ENCODE measurements at regions not wholly inside any gene's neighbourhood (a gene's known extent, or its start where the extent isn't known, plus 50 kb on each side); places are given as distances from the start of the nearest gene placed in this dataset.
"Not testable (repeated sequence)": the region's sequence is repeated elsewhere in the genome, so short reads cannot be mapped to it uniquely, and the experiment has no call there.

DNA sequence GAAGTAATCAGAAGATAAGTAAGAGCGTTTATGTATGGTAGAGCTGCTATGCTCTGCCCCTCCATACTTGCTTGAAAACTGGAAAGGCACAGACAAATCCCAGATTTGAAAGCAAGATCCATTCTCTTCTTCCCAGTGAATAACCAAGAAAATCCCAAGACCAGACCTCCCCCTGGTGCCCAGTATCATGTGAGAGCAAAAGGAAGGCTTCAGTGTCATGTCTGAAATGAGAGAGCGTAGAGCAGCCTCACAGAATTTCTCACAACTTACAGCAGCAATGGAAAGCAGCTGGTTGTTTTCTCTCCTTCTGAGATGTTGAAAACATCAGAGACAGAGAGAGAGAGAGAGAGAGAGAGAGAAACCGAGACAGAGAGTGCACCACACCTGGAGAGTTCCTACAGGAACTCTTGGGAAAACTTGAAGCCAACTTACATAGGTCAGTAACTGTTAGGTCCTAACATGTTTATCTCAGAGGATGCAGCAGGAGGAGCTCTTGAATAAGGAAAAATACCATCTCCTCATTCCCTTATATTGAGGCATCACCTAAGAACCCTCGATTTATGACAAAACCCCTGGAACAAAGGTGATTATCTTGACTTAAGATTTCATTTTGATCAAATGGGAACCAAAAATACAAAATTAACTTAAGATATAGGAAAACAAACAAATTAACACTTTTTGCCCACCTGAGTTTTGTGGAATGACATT lies 273.3 kb downstream of the NSUN3 start:
- DNase-seq = peak; percentile 46

DNA sequence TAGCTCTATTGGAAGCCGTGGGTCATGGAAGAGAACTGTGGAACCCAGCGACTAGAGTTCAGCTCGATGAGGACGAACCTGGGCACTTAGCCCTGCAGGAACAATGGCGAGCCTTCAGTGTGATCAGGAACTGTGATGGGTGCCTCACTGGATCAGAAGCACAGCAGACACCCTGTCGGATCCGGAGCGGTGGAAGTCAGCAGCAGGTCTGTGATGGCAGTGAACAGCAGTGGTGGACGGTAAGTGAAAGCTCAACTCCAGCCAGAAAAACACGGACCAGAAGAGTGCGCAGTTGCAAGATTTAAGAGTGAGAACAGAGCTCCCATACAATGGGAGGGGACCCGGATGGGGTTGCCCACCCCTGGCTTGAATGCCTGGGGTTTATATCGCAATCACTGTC lies 282.2 kb downstream of the NSUN3 start:
- no peak for DNase-seq

DNA sequence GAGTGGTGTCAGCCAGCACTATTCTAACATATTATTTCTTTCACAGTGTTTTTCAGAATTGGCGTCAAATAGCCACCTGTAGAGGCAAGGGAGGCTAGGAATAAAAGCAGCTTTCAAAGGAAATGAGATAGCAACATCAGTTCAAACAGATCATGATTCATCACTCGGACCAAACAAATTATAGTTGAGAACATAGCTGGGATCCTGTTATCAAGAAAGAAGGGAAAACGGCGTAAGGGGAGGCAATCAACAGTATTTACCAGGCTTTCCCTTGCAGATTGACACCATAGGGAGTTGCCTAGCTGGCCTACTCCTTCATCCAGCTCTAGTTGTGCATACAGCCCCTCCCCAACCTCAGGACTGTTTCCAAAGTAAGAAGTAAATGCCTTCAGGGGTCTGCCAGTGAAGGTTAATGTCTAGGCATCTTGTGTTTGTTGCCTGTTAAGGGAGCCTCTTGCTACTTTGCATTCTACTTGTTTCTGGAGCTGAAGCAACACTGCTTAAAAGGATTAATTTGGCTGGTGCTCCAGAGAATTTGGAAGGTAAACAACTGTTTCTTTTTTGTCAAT lies 286.5 kb downstream of the NSUN3 start:
- DNase-seq = no peak

DNA sequence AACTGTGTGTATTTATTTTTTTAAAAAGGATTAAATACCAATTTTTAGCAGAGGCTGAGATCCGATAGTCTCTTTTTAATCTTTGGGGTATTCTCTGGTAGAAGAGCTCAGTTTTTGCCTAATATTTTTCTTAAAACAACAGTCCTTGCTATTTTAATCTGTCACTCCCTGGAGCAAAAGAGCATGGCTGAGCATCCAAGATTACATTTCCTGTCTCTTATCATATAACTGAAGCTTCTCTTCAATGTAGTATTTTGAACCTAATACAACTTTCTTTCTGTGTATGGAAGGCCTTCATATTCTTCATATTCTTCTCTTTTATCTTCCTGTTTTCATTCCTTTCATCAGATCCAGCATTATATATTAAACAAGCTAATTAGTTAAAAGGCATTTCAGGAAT lies 293.7 kb downstream of the NSUN3 start:
- DNase-seq = peak; percentile 51

DNA sequence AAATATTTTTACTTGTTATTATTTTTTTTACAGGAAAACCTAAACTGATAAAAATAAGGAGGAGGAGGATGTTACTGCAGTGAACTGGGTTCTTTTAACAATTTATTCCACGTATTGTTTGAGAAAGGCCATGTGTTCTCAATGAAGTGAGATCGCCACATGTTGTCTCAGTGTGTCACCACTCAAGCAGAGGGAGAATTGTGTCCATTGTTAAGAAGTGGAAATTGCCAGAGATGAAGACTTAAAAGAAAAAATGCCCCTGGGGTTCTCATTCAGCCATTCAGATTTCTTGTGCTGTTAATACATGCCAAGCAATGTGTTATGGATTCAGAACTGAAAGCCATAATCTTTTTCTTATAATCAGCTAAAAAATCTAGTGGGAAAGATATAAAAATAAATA lies 297.1 kb downstream of the NSUN3 start:
- no peak for DNase-seq

DNA sequence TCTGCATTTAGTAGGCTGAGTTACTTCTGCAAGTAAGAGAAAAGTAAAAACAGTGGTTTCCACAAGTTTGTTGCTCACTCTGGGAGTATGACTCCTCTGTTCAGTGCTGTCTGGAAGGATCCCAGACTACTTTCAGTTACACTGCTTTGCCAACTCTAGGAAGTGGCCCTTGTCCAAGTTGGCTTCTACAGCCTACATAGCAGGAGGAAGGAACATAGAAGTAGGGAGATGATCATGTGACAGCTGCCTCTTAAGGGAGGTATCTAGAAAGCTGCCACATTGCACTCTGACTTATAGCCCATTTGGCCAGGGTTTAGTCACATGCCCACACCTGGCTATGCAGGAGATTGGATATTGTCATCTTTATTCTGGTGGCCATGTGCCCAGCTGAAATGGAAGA lies 298.1 kb downstream of the NSUN3 start:
- DNase-seq = no peak

DNA sequence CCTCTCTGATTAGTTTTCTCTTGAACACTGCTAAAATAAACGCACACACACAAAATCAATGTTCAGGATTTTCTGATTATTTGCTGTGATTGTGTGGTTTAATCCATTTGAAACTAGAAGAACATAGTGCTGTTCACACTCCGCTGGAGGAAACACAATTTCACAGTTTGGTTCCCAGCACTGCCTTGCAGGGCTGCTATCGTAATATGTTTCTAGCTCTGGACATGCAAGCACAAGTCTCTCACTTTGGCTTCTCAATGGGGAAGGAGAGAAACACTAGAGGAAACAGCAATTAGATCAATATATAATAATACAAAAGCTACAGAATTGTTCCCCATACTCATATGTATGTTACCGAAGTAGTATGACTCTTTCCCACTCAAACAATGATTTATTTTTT lies 299.5 kb downstream of the NSUN3 start:
- no peak for DNase-seq

DNA sequence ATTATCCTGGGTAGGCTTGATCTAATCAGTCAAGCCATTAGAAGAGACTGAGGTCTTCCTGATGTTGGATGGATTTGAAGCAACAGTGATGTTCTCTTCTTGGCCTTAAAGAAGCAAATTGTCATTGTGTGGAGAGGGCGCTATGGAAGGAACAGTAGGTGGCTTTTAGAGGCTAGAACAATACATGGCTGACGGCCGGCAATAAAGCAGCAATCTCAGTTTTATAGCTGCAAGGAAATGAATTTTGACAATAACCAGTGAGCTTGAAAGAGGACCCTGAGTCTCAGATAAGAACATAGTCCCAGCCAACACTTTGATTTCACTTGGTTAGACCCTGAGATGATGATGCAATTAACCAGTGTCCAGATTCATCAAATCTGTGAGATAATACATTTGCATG lies 302.1 kb downstream of the NSUN3 start:
- no peak for DNase-seq

DNA sequence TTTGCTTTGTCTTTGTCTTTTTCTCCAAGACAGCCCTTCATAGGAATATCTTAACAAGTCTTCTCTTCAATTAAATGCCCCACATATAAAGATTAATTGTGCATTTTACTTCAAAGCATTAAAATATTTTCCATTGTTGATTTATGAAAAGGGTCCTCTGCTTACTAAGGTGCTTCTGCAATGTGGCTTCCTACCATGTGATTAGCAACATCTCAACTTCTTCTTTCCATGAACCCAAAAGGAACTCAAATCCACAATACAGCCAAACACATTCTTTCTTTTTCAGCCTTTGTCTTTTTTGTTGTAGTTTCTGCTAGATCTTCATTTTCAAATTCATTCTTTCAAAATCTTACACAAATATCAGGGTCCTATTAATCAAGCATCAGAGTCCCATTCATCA lies 309.2 kb downstream of the NSUN3 start:
- DNase-seq = peak; percentile 17

DNA sequence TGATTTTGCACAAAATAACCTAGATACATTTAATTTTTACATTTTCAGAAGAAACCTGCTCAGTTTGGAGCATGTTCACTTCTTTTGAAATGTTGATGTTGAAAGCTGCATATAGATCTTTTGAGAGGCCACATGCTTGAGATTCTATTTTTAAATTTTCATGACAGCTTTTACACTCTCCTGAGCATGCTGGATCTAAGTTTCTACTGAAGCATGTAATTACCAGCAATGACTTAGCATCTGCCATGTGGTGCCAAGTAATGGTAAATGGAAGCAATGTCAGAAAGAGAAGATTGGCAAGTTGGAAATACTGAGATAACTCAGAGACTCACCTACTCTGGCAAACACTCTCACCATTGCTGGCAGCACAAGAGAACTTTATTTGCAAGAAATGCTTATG lies 310.6 kb downstream of the NSUN3 start:
- no peak for DNase-seq

DNA sequence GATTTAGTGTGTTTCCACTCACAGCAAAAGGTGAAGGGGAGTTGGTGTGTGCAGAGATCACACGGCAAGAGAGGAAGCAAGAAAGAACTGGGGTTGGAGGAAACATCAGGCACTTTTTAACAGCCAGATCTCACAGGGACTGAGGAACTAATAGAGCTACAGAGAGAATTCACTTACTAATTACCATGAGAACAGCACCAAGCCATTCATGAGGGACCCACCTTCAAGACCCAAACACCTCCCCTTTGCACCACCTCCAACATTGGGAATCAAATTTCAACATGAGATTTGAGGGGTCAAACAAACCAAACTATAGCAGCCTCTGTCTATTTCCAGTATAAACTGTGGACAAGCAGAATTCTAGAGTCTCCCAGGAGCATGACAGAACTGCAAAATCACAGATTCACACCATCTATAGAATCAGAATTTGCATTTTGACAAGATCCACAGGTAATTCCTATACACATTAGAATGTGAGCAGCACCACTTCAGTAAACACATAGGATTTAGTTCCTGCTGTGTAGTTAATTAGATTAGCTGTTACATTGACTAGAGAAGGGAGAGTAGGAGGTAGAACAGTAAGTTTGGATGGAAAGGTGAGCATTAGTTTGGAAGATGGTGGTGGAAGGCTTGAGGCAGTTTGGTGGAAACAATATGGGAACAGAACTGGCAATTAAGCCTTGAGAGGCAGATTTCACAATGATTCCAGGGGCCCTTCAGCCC lies 311.7 kb downstream of the NSUN3 start:
- no peak for DNase-seq

DNA sequence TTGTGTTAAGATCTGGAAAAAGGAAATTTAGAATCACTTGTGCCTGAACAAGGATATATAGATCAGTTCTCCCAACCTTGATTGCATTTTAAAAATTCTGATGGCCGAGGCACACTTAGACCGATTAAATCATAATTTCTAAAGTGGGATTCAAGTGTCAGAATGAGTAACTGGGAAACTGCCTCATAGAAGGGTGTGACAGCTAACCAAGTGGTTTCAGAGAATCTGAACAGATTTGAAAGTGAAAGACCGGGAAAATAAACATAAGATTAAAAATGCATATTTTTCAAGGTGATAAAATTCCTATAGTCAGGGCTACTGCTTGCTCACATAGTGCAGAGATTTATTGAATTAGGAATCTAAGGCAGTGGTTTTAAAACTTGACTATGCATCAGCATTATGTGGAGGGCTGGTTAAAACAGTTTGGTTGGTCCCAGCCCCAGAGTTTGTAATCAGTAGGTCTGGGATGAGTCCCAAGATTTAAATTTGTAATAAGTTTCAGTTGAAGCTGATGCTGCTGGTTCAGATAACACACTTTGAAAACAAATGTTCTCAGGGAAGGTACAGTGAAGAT lies 314.3 kb downstream of the NSUN3 start:
- not testable (repeated sequence) for DNase-seq

DNA sequence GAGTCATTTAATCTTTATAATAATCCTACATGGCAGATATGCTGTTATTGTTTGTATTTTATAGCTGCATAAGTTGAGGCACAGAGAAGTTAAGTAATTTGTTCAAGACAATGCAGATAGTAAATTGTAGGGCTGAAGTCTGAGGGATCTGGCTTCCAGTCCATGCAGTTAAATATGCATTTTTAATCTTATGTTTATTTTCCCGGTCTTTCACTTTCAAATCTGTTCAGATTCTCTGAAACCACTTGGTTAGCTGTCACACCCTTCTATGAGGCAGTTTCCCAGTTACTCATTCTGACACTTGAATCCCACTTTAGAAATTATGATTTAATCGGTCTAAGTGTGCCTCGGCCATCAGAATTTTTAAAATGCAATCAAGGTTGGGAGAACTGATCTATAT lies 315.0 kb downstream of the NSUN3 start:
- DNase-seq = not testable (repeated sequence)

DNA sequence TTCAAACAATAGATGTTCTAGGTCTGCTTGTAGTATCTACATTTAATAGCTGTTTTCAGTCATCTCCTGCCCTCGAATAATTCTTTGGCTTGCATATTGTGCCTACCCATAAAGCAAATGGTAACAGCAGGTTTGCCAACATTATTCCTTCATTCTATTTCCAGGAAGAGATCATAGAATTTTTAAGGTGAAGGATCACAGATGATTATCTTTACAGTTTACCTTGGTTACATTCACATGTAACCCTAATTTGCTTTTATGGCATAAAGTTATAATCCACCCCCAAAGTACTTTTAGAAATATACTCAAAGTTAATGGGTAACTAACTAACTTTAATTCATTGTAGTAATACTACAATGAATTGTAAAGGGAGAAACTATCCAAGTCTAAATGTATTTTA lies 315.5 kb downstream of the NSUN3 start:
- DNase-seq = no peak

DNA sequence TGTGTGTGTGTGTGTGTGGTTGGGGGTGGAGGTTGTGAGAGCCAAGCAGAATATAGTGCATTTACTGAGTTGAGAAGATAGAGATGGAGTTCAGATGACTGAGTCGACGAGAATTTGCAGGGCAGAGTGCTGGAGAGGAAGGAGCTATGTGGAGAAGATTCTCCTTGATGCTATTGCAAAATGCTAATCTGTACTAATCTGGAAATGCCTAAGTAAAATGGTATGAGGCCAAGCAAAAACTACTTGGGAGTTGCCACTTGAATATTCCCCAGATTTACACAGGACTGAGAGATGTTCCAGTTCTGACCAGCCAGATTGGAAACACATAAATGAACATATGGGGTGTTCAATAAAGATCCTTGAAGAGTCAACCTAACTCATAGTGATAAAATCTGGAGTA lies 316.4 kb downstream of the NSUN3 start:
- no peak for DNase-seq

DNA sequence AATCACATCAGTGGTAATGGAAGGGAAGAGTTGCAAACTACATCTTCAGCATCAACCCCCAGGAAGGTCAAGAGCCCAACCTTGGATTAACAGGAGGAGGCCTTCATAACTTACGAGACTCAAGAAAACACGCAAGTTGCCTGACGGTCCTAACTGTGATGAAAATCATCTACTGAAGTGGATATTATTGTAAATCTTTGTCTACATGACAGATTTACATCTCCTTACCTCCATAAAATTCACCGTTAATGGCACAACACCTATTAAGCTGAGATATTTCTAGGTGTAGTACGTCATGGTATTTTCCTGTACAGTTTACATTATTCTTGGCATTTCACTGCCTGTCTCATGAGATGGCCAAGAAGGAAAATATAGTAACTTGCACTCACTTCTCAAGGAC lies 332.0 kb downstream of the NSUN3 start:
- no peak for DNase-seq

DNA sequence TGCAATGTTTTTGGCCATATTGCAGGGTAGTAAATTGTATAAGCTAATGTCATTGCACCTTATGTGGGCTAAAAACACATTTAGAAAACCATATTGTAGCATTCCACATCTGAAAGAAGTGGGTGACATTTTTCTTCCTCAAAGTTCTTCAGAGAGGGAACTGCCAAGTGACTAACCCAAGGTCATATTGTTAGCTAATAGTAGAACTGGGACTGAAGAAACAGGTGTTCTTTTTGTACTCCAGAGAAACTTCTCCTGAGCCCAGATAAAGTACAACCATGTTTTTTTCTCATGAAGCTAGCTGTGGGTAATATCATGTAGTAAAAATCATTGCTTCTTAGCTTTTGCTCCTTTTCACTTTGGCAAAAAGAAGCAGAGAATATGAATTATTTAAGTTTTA lies 333.0 kb downstream of the NSUN3 start:
- no peak for DNase-seq

DNA sequence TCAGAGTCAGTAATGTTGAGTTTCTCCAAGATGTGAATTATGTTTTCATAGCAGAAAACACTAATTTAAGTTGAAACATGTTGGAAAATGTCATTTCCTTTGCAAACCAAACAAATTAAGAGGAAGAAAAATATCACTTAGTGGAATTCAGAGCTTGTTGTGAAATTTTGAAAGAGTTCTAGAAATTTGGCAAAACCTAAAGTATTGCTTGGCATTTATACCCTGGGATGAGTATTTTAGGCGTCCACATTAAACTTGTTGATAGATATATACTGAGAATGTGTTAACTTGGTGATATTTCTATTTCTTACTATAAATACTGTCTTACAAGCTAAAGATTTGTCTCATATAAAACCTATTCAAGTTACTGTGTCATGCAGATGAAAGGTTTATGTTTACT lies 335.2 kb downstream of the NSUN3 start:
- no peak for DNase-seq

DNA sequence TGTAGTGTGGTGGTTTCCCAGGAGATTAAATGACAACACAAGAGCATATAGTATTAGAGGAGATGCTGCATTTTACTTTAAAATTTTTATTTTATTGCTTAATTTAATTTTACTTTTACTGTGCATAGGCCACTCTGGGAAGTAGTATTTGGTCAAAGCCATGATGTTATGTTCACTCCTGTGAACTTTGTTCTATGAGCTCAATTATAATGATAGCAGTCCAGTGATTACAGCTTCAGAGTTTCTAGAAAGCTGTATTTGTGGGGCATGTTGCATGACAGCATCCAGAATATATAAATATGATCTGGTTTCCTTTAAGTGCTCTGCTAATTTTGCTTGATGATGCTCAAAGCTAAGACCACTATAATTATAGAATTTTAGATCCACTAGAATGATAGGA lies 338.6 kb downstream of the NSUN3 start:
- DNase-seq = no peak

DNA sequence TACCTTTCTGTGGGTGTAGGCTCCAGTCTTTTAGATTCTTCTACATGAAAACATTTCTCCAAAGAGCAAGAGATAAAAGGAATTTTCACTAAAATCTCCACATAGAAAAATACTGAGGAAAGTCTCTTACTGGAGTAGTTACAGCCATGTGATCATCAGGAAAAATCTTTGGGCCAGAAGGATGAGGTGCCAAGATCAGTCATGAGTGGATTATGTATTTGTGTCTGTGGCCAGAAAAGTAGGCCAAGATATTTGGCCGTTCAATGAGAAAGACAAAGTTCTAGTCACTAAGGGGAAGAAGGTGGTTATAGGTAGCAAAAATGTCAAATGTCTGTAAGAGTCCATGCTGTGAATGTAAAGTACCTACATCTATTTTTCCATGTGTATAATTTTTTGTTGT lies 339.3 kb downstream of the NSUN3 start:
- no peak for DNase-seq

DNA sequence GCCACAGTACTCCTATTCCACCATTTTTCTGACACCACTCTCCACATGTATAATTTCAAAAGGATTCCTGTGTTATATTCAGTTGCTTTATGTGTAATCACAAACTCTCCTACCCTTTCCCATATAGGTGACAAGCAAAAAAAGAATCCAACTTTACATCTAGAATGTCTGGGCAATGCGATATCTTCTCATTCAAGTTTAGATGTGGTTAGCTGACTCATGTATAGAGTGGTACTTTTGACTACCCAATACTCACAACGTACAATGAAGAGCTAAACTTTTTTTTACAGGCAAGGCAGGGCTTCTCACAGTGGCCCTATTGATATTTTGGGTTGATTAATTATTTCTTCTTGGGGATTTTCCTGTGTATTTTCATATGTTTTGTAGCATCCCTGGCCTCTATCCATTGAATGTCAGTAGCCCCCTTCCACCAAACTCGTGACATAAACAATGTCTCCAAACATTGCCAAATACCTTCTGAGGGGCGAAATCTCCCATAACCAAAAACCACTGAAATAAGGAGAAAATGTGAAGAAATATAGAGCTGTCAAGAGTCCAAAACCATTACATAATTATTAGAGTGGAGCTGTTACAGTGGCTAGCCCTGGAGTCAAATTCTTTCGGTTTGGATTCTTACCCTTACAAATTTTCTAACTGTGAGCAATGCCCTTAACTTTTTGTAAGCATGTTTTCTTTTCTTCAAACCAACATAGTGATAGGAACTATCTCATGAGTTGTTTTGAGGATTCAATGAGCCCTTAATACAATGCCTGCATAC lies 342.6 kb downstream of the NSUN3 start:
- no peak for DNase-seq

DNA sequence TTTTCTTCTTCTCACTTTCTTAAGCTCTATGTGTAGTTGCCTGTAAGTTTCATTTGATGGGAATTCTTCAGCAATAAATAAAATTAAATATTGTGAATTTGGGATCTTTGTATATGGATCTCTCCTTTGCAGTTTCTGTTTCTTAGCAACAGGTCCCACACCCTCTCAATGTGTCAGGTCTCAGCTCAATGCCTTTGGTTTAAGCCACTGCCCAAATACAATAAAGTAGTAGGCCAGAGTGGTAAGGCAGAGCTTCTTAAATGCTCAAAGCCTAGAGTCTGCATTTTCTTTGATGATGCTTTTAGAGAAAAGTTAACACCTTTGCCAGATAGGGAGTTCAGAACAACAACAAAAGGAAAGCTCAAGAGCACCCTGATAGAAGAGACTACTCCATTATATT lies 343.7 kb downstream of the NSUN3 start:
- DNase-seq = no peak

DNA sequence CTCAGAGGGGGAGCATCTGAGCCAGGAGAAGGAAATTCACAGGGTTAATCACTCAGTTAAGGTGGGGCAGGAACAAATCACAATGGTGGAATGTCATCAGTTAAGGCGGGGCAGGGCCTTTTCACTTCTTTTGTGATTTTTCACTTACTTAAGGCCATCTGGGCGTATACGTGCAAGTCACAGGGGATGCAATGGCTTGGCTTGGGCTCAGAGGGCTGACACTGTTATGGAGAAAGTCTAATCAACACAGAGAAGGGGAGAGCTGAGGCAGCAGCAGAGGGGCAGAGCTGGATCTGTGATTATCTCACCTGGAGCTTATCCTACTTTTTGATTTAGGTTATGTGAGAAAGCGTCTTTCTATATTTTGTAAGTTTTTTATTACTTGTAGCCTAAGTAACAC lies 350.1 kb downstream of the NSUN3 start:
- not testable (repeated sequence) for DNase-seq
